ENCODE measurements at regions not wholly inside any gene's neighbourhood (a gene's known extent, or its start where the extent isn't known, plus 50 kb on each side); places are given as distances from the start of the nearest gene placed in this dataset.

DNA sequence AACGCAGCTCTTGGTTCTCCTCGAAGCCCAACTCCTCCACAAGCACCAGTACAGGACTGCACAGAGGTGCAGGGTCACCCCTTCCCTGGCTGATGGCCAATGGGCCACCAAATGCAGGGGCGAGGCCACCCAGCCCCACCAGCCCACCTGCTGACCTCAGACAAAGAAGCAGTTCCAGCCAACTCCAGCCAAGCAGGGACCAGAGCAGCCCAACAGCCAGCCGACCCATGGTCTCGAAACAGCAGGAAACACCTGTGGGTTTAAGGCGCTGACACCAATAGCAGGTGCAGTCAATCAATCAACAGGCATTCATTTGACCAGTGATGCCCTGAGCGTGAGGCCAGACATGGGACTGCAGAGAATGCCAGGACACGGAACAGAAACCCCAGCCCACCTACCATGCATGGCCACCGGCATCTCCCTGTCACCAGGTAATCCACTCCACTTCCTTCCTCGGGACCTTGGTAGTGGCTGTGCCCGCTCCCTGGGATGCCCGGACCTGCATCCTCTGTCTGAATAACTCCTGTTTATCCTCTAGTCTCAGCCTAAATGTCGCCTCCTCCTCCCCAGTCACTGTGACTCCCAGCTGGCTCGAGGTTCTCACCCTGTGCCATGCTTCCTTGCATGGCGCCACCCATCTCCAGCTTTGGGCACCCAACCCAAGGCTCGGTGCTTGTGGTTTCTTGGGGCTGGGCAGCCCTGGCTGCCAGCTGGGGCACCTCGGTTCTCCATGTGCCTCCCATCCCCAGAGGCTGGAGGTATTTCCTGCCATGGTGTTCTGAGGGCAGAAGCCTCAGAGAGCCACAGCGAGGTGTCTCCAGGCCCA lies 1475.4 kb downstream of the BRD1 start:
- H3K27me3 ChIP-seq (ENCODE audit: control insufficient read depth, insufficient read depth, low read length), result no peaks in the 10 kb centered on the region; the same call in 1 of the 2 replicates

DNA sequence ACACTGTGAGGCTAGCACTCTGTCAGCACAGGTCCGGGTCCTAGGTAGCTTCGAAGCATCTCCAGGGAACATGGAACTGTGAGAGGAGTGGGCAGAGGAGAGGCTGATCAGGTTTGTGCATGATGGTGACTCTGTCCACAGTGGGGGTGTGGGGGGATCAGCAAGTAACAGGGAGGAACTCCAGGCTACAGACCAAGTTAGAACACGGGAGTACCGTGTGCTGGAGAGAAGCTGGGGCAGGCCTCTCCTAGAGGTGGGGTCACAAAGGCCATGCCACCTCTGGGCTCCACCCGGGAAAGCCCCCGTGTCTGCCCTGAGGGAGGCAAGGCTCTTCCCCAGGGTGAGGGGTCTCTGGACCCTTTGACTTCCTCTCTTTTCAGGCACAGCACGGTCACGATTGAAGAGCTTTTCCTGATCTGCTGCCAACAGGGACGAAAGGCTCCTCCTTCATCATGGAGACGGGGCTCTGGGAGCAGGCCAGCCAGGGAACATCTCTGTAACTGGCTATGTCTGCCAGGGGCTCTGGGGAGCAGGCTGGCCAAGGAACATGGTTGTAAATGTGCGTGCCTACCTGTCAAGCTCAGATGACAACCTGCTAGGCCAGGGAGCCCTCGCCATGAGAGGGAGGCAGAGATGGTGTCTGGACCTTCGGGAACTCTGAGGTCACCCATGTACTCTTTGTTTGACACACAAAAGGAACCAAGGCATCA lies 1476.1 kb downstream of the BRD1 start:
- Histone ChIP-seq H3K9me3 (ENCODE audit: control insufficient read depth, insufficient read depth, low read depth, low read length) (no peaks in the 10 kb centered on the region), H3K27me3 (ENCODE audit: control insufficient read depth, insufficient read depth, low read length) (no peaks in the 10 kb centered on the region; the same call in 1 of the 2 replicates), H3K36me3 (ENCODE audit: control insufficient read depth, insufficient read depth, low read length) (no peaks in the 10 kb centered on the region), H3K27ac (ENCODE audit: low read length) (no peak overlapping the region), H3K4me3 (ENCODE audit: low read depth in 2 of 2, low read length in 2 of 2) (no peak overlapping the region), H3K4me1 (ENCODE audit: control insufficient read depth, insufficient read depth, low read length) (no peaks in the 10 kb centered on the region)
- CTCF ChIA-PET, result no interaction called here
- in situ Hi-C loops (cut with HindIII; ENCODE audit: low pct_unique_long_range_greater_than_20kb, low sequenced_read_pairs) (no loop called here), intact Hi-C loops (cut with micrococcal nuclease; ENCODE audit: unreplicated experiment) (no loop called here)
- DNase-seq (ENCODE audit: low read depth, low spot score), result no peak
- TF ChIP-seq POLR2AphosphoS5 (IDR thresholded peaks at IDR 0.05; ENCODE audit: low read depth, low read length) (no peak), TCF7L2 (IDR thresholded peaks at IDR 0.05; ENCODE audit: low read depth, low read length) (no peak), SIN3A (IDR thresholded peaks at IDR 0.05; ENCODE audit: borderline replicate concordance, insufficient read depth, low read depth, low read length) (no peak)
- TF ChIP-seq, protein P1, sequence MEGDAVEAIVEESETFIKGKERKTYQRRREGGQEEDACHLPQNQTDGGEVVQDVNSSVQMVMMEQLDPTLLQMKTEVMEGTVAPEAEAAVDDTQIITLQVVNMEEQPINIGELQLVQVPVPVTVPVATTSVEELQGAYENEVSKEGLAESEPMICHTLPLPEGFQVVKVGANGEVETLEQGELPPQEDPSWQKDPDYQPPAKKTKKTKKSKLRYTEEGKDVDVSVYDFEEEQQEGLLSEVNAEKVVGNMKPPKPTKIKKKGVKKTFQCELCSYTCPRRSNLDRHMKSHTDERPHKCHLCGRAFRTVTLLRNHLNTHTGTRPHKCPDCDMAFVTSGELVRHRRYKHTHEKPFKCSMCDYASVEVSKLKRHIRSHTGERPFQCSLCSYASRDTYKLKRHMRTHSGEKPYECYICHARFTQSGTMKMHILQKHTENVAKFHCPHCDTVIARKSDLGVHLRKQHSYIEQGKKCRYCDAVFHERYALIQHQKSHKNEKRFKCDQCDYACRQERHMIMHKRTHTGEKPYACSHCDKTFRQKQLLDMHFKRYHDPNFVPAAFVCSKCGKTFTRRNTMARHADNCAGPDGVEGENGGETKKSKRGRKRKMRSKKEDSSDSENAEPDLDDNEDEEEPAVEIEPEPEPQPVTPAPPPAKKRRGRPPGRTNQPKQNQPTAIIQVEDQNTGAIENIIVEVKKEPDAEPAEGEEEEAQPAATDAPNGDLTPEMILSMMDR (IDR thresholded peaks at IDR 0.05), result no peak
- TF ChIP-seq, protein P2, sequence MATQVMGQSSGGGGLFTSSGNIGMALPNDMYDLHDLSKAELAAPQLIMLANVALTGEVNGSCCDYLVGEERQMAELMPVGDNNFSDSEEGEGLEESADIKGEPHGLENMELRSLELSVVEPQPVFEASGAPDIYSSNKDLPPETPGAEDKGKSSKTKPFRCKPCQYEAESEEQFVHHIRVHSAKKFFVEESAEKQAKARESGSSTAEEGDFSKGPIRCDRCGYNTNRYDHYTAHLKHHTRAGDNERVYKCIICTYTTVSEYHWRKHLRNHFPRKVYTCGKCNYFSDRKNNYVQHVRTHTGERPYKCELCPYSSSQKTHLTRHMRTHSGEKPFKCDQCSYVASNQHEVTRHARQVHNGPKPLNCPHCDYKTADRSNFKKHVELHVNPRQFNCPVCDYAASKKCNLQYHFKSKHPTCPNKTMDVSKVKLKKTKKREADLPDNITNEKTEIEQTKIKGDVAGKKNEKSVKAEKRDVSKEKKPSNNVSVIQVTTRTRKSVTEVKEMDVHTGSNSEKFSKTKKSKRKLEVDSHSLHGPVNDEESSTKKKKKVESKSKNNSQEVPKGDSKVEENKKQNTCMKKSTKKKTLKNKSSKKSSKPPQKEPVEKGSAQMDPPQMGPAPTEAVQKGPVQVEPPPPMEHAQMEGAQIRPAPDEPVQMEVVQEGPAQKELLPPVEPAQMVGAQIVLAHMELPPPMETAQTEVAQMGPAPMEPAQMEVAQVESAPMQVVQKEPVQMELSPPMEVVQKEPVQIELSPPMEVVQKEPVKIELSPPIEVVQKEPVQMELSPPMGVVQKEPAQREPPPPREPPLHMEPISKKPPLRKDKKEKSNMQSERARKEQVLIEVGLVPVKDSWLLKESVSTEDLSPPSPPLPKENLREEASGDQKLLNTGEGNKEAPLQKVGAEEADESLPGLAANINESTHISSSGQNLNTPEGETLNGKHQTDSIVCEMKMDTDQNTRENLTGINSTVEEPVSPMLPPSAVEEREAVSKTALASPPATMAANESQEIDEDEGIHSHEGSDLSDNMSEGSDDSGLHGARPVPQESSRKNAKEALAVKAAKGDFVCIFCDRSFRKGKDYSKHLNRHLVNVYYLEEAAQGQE (IDR thresholded peaks at IDR 0.05; ENCODE audit: insufficient read depth in 1 of 2, low read depth in 2 of 2, low read length in 1 of 2), result no peak
- POLR2A ChIA-PET, result no interaction called here
- no peak for ATAC-seq
- no TSS peak for BruUV-seq (replicated peaks)

More for the DNA sequence above, 1475.4 kb downstream of the BRD1 start:
- ChIA-PET CTCF (no interaction called here), POLR2A (no interaction called here)
- TF ChIP-seq, protein P2 (IDR thresholded peaks at IDR 0.05; ENCODE audit: insufficient read depth in 1 of 2, low read depth in 2 of 2, low read length in 1 of 2), result no peak
- TF ChIP-seq TCF7L2 (IDR thresholded peaks at IDR 0.05; ENCODE audit: low read depth, low read length) (no peak), SIN3A (IDR thresholded peaks at IDR 0.05; ENCODE audit: borderline replicate concordance, insufficient read depth, low read depth, low read length) (no peak), POLR2AphosphoS5 (IDR thresholded peaks at IDR 0.05; ENCODE audit: low read depth, low read length) (no peak)
- TF ChIP-seq, protein P1 (IDR thresholded peaks at IDR 0.05), result no peak
- H3K27ac ChIP-seq (ENCODE audit: low read length), result no peak overlapping the region
- in situ Hi-C loops (cut with HindIII; ENCODE audit: low pct_unique_long_range_greater_than_20kb, low sequenced_read_pairs) (no loop called here), intact Hi-C loops (cut with micrococcal nuclease; ENCODE audit: unreplicated experiment) (no loop called here)
- H3K4me3 ChIP-seq (ENCODE audit: low read depth in 2 of 2, low read length in 2 of 2), result no peak overlapping the region
- no peaks in the 10 kb centered on the region for H3K9me3 ChIP-seq (ENCODE audit: control insufficient read depth, insufficient read depth, low read depth, low read length)
- ATAC-seq (no peak), DNase-seq (ENCODE audit: low read depth, low spot score) (no peak)
- H3K36me3 ChIP-seq (ENCODE audit: control insufficient read depth, insufficient read depth, low read length), result no peaks in the 10 kb centered on the region
- BruUV-seq (replicated peaks), result no TSS peak
- no peaks in the 10 kb centered on the region for H3K4me1 ChIP-seq (ENCODE audit: control insufficient read depth, insufficient read depth, low read length)

Data from Panc1 (cell line).